AG08396 (cell line): ENCODE measurements at regions not wholly inside any gene's neighbourhood (a gene's known extent, or its start where the extent isn't known, plus 50 kb on each side); places are given as distances from the start of the nearest gene placed in this dataset.

Experiments used
- DNase-seq: peaks from one replicate; pipeline ENCODE4 v3.0.0; 2012; ENCODE audit warnings: low spot score, mixed read lengths

DNA sequence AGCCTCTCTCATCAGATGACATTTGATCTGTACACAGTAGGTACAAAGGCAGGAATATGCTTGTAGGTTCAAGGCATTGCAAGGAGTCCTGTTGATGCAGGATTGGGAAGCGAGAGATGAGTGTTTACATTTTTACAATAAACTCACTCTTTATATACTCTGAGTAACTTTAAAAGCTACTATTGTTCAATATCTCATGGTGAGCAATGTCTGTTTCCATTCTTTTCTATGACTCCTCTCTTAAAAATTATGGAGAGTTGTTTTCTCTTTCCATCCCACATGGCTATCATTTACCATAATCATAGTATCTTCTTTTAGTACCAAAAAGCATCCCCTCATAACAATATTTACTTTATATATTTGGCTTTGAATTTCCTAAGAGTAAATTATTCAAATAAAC, 314.0 kb upstream of the CDIN1 start:
- no peak for DNase-seq

GRCh38 chr15:36271048-36271447, 308.4 kb upstream of the CDIN1 start:
- no peak for DNase-seq

DNA sequence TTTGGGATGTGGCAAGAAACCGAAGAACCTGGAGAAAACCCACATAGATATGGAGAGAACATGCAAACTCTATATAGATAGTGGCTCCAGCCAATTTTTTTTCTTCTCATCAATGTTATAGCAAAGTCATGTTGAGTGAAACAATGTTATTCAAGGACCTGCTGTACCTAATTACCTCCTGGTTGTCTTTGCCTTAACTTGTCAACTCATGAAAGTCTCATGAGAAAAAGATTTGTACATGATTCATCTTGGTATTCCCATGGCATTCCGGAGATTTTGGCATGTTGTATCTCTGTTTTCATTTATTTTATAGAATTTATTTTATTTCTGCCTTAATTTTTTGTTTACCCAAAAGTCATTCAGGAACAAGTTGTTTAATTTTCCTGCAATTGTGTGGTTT, 303.8 kb upstream of the CDIN1 start:
- DNase-seq, result no peak

DNA sequence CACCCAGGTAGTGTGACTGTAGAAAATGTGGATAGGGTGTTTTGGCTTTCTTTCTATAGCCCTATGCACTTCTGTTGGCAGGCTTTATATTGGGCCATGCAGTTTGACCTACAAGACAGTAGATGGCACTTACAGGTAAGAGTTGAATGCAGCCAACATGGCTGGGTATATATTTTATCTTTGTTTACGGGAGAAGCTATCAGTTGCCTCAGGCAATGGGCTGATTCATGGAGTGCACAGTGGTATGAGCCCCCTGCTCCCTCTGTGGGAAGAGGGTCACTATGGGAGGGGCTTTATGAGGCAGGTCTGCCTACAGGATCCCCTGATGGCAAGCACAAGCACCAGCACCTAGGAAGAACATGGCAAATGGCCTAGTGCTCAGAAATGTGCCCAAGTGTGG, 301.2 kb upstream of the CDIN1 start:
- no peak for DNase-seq

DNA sequence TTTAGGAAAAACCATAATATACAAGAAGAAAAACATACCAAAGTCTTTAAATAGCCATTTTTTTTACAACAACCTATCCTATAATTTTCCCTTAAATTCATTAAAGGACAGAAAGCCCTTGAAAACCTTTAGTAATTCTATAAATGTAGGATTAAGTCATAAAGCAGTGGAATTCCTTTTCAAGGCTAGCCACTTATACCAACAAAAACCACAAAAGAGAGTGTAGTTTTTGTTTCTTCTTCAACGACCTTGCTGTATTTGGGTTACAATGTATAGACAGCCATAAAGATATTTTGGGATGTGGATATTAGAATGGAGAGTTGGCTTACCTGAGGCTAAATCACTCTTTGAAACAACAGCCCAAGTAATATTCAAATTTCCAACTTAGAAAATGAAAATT, 296.6 kb upstream of the CDIN1 start:
- no peak for DNase-seq

DNA sequence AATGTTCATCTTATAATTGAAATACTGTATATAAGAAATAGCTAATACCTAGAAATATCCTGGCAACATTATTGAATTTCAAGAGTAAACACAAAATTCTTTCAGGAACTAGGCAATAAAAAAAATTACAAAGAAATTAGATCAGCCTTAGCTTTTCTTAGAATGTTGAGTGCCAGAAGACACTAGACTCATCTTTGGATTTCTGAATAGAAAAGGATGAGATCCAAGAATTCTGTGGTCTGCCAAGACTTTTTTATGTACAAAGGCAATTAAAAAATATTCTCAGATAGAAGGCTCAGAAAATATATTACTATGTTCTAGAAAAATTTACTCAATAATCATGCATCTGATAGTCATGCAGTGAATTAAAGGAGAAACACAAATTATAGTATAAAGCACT, 294.5 kb upstream of the CDIN1 start:
- DNase-seq, result no peak

DNA sequence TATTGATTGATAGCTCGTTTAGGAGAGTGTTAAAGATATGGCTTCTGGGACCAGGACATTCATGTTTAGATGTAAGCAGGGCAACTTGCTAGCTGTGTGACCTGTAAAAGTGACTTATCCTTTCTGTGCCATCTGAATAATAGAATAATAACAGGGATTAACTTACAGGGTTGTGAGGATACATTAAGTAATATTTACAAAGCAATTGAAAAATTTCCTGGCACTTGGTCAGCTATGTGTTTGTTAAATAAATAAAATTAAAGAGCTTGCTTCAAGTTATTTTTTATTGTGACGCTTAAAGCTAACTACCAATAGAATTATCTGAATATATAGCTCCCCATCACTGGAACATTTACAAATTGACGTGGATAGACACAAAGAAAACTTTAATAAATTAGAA, 287.9 kb upstream of the CDIN1 start:
- DNase-seq, result no peak

GRCh38 chr15:36294359-36294758, 285.1 kb upstream of the CDIN1 start:
- no peak for DNase-seq

DNA sequence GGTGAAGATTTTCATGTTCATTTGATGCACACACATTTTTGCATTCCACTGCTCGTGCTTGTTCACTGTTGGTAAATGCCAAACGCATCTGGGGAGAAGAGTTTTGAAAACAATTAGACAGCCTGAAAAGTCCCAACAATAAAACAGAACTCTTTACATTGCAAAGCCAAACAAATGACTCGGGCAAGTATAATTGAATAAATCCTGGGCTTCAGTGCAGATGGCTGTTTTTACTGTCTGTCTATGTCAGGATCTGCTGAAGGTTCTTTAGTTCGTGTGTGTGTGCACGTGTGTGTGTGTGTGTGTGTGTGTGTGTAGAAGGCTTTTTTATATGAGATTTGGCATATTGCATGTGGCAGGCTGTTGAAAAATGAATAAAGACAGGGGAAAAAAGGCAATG, 277.5 kb upstream of the CDIN1 start:
- DNase-seq, result no peak

DNA sequence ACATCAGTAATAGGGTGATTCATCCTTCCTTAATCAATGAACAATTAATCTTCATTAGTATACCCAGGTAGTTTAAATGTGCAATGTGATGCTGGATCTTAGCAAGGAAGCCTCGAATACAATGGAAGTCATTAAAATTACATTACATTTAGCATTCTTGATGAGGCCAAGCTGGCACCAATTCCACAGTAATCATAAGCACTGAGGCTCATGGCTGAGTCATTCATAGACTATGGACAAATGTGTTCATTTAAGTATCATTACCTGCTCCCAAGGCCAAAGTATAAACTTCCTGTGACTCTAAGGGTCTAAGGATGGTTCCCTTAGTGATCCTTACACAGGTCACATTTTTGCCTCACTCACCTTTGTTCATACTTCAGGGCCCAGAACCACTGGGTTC, 266.4 kb upstream of the CDIN1 start:
- DNase-seq, result no peak

- no peak for DNase-seq
Observed at GRCh38 chr15:36313736-36314280, 265.6 kb upstream of the CDIN1 start.

GRCh38 chr15:36315649-36316048, 263.8 kb upstream of the CDIN1 start:
- no peak for DNase-seq

DNA sequence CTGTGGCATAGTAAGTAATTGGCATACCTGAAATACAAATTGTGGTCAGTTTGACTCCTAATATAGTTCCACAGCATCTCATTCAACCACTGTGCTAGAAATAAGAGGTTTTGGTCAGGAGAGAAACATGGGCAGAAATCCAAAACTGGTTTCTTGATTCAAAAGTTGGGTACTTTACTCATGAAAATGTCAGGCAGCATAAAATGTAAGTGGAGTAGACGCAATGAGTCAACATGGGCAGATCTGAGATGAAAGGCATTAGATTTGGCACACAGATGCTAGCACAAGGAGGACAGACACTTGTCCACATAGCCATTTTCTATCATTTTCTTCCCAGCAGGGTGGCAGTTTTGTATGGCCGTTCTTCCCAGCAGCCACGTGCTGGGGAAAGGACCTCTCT, 255.8 kb upstream of the CDIN1 start:
- DNase-seq, result no peak

GRCh38 chr15:36325206-36325605, 254.2 kb upstream of the CDIN1 start:
- no peak for DNase-seq

GRCh38 chr15:36329592-36329991, 249.8 kb upstream of the CDIN1 start:
- no peak for DNase-seq

DNA sequence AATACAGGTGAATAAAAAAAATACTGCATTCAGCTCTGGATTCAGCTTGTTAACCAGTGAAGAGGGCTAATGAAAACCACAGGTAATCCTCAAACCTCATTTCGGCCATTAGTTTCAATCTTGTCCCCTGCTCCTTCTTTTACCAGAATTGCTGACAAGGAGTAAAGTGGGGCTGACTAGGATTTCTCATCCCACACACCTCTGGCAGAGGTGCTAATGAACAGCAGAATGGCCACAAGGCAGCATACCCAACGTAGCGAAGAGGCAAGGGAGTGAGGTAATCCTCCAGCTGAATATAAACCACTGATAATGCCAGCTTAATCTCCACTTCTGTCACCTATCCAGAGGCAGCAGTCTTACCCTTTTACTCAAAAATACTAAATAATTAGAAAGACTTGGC, 248.8 kb upstream of the CDIN1 start:
- DNase-seq, result no peak

GRCh38 chr15:36331531-36332275, 247.7 kb upstream of the CDIN1 start:
- no peak for DNase-seq

DNA sequence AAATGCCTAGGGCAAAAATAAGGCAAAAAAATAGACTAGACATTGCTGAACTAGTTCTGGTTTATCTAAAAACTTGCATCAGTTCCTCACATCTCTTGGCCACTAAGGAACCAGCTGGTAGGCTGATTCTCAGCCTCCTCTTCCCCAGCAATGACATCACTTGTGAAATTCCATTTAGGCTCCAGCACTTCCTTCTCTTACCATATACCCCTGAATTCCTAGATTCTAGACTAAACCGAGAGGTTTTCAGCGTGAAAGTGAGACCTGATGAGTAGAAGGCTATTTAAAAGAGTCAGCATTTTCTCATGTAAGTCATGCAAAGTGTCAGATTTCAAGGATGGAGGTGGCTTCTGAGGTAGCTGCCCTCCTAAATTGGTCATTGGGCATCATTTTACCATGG, 247.1 kb upstream of the CDIN1 start:
- peak; percentile 15 for DNase-seq

DNA sequence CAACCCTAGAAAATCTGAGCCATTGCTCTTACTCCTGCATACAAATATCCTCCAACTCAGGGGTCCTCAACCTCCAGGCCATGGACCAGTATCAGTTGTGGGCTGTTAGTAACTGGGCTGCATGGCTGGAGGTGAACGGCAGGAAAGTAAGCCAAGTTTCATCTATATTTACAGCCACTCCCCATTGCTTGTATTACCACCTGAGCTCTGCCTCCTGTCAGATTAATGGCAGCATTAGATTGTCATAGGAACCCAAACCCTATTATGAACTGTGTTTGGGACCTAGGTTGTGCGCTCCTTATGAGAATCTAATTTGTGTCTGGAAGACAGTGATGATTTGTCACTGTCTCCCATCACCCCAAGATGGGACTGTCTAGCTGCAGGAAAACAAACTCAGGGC, 246.5 kb upstream of the CDIN1 start:
- DNase-seq, result no peak

DNA sequence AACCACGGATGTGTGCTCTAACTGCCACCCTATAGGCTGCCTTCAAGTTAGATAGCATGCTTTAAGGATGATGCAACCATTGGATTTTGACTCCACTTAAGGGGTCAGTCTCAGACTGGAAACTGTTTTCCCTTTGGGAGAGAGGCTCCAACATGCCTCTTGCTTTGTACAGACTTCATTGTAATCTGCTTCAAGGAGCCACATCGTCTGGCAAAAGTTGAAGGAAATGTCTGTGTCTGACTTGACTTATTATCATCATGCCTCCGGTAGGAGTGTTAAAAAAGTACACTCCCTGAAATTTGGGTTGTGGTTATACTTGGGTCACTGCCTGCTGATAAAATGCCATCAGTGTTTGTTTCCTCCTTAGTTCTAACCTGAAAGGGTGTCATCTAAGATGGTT, 245.4 kb upstream of the CDIN1 start:
- no peak for DNase-seq

GRCh38 chr15:36335224-36335623, 244.2 kb upstream of the CDIN1 start:
- DNase-seq, result no peak

DNA sequence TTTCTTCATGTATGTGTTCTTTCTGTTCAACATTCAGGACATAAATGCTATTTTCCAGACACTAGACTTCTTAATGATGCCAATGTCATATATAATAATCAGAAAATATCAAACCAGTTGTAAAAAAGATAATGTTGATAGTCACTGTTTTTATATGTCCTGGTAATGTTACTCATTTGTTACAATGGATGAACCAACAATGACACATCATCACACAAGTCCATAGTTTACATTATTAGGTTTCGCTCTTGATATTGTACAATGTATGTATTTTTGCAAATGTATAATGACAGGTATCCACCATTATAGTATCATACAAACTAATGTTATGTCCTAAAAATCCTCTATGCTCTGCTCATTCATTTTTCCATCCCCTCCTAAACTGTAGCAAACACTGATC, 243.8 kb upstream of the CDIN1 start:
- no peak for DNase-seq

GRCh38 chr15:36344887-36345286, 234.5 kb upstream of the CDIN1 start:
- no peak for DNase-seq

GRCh38 chr15:36347272-36347858, 232.1 kb upstream of the CDIN1 start:
- DNase-seq, result no peak
